HG02981 (cell line): ENCODE measurements at regions not wholly inside any gene's neighbourhood (a gene's known extent, or its start where the extent isn't known, plus 50 kb on each side); places are given as distances from the start of the nearest gene placed in this dataset.
"Not testable (repeated sequence)": the region's sequence is repeated elsewhere in the genome, so short reads cannot be mapped to it uniquely, and the experiment has no call there.

Source experiments
- ATAC-seq: cut with Tn5 transposase; IDR thresholded peaks from one replicate; pipeline ENCODE4 v1.9.1; 2021; ENCODE audit warnings: mild to moderate bottlenecking, moderate library complexity; ENCODE audit not compliant: unreplicated experiment

- ATAC-seq, result no peak
Observed at GRCh38 chr6:153984811-153985210, 54.2 kb upstream of the OPRM1 start.

GRCh38 chr6:153980171-153980570 lies 58.9 kb upstream of the OPRM1 start:
- no peak for ATAC-seq

- not testable (repeated sequence) for ATAC-seq
Observed at GRCh38 chr6:153978911-153979548, 60.0 kb upstream of the OPRM1 start.

- no peak for ATAC-seq
Observed at GRCh38 chr6:153976921-153977693, 61.9 kb upstream of the OPRM1 start.

GRCh38 chr6:153966001-153966400 lies 73.0 kb upstream of the OPRM1 start:
- ATAC-seq, result no peak

- no peak for ATAC-seq
Observed at GRCh38 chr6:153963352-153963751, 75.7 kb upstream of the OPRM1 start.

GRCh38 chr6:153962555-153962954 lies 76.5 kb upstream of the OPRM1 start:
- ATAC-seq, result no peak

GRCh38 chr6:153960741-153961140 lies 78.3 kb upstream of the OPRM1 start:
- ATAC-seq, result no peak

GRCh38 chr6:153960281-153960680 lies 78.8 kb upstream of the OPRM1 start:
- no peak for ATAC-seq

GRCh38 chr6:153959276-153959675 lies 79.8 kb upstream of the OPRM1 start:
- ATAC-seq, result no peak

- no peak for ATAC-seq
Observed at GRCh38 chr6:153958860-153959259, 80.2 kb upstream of the OPRM1 start.

- ATAC-seq, result peak; percentile 91
Observed at GRCh38 chr6:153957394-153957793, 81.6 kb upstream of the OPRM1 start.

GRCh38 chr6:153956808-153957207 lies 82.2 kb upstream of the OPRM1 start:
- ATAC-seq, result no peak

GRCh38 chr6:153949616-153950015 lies 89.4 kb upstream of the OPRM1 start:
- ATAC-seq, result no peak

GRCh38 chr6:153947808-153948447 lies 91.1 kb upstream of the OPRM1 start:
- ATAC-seq, result no peak

GRCh38 chr6:153944201-153944600 lies 94.8 kb upstream of the OPRM1 start:
- no peak for ATAC-seq

GRCh38 chr6:153942361-153942760 lies 96.7 kb upstream of the OPRM1 start:
- peak; percentile 78 for ATAC-seq

GRCh38 chr6:153941768-153942167 lies 97.3 kb upstream of the OPRM1 start:
- no peak for ATAC-seq

GRCh38 chr6:153938876-153939275 lies 100.2 kb upstream of the OPRM1 start:
- ATAC-seq, result no peak

GRCh38 chr6:153931431-153931830 lies 107.6 kb upstream of the OPRM1 start:
- no peak for ATAC-seq

- ATAC-seq, result no peak
Observed at GRCh38 chr6:153927867-153928266, 111.2 kb upstream of the OPRM1 start.
